SW480 (cell line): ENCODE measurements at regions not wholly inside any gene's neighbourhood (a gene's known extent, or its start where the extent isn't known, plus 50 kb on each side); places are given as distances from the start of the nearest gene placed in this dataset.

Experiments
- DNase-seq: peaks from one replicate; pipeline ENCODE4 v3.0.0-alpha.2; 2016; ENCODE audit warnings: low spot score

- peak; percentile 46 for DNase-seq
These were observed 61.5 kb downstream of the TBXT start for GRCh38 chr6:166106076-166106686.

GRCh38 chr6:166105341-166106075 is 62.1 kb downstream of the TBXT start:
- DNase-seq, result no peak

DNA sequence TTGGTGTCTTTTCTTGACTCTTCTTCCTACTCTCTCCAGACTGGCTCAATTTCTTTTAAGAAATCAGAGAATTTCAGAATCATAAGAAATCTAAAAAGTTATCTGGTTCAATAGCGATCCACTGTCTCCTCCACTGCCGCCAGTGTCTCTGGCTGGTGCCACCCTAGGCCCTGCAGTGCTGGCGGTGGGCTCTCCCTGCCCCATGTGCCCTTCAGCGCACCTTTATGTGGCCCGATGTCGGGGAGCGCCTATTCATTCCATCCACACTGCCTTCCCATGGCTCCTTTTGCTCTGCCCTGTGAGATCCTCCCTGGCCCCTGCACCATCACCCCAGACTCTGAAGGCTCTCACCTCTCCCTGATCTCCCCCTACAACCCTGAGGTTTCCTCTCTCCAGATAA is 62.8 kb downstream of the TBXT start:
- DNase-seq, result no peak

DNA sequence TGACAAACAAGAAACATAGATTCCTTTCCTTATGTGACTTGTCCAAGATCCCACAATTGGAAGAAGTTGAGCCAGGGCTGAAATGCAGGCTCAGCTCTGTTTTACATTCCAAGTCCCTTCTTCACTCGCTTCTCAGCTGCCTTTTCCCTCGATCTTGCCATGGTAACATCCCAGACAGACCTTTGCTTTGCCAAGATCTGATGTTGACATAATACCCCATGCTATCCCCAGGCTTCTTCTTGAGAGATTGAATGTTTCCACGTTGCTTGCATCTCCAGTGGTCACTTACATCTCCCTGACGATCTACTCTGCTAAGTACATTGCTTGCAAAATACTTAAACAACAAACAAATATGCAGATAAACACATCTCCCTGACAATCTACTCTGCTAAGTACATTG is 63.5 kb downstream of the TBXT start:
- DNase-seq, result no peak

DNA sequence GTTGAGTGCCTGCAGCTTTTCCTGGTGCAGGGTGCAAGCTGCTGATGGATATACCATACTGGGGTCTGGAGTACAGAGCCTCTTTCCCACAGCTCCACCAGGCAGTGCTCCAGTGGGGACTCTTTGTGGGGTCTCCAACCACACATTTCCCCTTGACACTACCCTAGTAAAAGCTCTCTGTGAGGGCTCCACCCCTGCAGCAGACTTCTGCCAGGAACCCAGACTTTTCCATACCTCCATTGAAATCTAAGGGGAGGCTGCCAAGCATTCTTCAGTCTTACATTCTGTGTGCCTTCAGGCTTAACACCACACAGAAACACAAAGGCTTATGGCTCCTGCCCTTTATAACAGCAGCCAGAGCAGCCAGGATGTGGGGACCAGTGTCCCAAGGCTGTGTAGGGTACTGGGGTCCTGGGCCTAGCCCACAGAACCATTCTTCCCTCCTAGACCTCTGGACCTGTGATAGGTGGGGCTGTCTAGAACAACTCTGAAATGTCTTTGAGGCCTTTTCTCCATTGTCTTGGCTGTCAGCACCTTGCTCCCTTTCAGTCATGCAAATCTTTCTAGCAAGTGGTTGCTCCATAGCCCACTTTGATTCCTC is 65.7 kb downstream of the TBXT start:
- no peak for DNase-seq

GRCh38 chr6:166097914-166098522 is 69.6 kb downstream of the TBXT start:
- DNase-seq, result peak; percentile 39

DNA sequence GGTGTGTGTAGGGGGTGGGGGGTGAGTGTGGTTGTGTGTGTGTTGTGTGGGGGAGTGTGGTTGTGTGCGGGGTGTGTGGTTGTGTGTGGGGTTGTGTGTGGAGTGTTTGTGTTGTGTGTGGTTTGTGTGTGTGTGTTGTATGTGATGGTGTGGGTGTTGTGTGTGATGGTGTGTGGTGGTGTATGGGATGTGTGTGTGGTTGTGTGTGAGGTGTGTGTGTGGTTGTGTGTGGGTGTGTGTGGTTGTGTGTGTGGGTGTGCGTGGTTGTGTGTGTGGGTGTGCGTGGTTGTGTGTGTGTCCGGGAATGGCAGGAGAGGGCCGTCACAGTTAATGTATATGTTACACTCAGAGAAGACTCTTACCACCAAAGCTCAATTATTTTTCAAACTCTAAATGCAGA is 79.8 kb downstream of the TBXT start:
- DNase-seq, result no peak

- DNase-seq, result no peak
These were observed 80.4 kb downstream of the TBXT start for GRCh38 chr6:166087246-166087645.

GRCh38 chr6:166085500-166085899 is 82.2 kb downstream of the TBXT start:
- DNase-seq, result no peak

- no peak for DNase-seq
These were observed 82.7 kb downstream of the TBXT start for GRCh38 chr6:166084951-166085350.

GRCh38 chr6:166079841-166080240 is 87.8 kb downstream of the TBXT start:
- no peak for DNase-seq

GRCh38 chr6:166078294-166078693 is 89.4 kb downstream of the TBXT start:
- DNase-seq, result no peak

DNA sequence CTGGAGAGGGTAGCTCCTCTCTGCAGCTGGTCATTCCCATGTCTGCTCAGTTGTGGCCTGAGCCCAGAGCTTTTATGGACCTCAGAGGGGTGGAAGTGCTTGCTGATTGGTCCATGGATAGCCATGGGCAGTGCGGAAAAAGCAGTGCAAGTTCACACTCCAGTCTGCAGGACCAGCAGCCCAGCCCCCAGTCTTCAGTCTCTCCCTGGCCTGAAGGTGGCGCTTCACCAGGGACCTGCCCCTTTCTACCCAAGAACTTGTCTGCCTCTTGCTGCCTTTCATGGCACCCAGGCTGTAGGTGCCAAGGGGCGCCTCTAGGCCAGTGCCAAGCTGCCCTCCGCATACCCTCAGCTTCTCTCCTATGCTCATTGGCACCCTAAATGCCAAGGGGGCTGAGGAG is 91.0 kb downstream of the TBXT start:
- no peak for DNase-seq

GRCh38 chr6:166075925-166076324 is 91.7 kb downstream of the TBXT start:
- no peak for DNase-seq

DNA sequence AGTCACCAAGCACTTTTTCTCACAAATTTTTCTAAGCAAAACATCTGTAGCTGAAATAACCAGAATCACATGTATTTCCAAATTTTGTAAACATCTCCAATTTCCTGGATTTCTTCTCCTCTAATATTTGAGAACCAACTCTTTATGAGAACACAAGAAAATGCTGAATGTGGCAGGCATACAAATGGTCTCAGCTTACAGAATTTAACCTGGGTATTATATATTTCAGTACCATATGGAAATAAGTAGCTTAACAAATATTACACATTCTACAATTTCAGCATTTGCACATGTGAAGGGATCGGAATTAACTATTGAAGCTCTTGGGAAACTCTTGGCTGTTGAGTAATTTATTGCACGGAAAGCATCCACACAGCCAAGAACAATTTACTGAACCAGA is 92.5 kb downstream of the TBXT start:
- DNase-seq, result no peak

DNA sequence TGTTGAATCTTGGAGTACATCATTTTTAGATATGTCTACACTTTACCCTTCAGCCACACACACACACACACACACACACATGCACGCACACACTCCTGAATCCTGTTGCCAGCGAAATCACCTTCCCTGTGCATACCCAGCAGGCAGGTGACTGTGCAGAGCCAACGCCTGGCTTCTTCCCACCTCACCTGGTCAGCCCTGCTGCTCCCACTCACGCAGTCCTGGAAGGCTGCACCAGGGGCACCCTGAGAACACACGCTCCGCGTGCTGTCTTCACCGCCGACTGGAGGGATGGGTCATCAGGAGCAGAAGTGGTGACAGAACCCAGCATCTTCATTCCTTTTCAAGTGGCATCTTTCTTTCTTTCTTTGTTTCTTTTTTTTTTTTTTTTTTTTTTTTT is 94.6 kb downstream of the TBXT start:
- DNase-seq, result no peak

- DNase-seq, result no peak
These were observed 98.9 kb downstream of the TBXT start for GRCh38 chr6:166068768-166069167.

- DNase-seq, result peak; percentile 9
These were observed 109.4 kb downstream of the TBXT start for GRCh38 chr6:166058064-166058739.

DNA sequence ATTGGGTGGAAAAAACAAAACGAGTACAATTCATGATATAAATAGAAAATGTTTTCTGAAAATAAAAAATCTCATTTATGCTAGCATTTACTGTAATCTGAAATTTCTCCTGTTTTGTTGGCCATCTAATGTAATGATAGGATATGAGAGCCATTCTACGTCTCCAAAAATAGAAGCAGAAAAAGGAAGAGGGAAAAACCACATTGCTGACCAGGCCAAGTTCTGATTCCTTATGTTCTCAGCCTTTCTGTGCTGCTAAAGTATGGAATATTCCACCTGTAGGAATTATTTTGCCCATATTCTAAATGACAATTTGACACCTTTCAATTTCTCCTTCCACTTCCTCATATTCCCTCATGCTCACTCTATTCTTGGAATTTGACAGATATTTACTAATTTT is 110.2 kb downstream of the TBXT start:
- DNase-seq, result no peak

- no peak for DNase-seq
These were observed 111.0 kb downstream of the TBXT start for GRCh38 chr6:166056637-166057036.

- no peak for DNase-seq
These were observed 111.8 kb downstream of the TBXT start for GRCh38 chr6:166055801-166056200.

DNA sequence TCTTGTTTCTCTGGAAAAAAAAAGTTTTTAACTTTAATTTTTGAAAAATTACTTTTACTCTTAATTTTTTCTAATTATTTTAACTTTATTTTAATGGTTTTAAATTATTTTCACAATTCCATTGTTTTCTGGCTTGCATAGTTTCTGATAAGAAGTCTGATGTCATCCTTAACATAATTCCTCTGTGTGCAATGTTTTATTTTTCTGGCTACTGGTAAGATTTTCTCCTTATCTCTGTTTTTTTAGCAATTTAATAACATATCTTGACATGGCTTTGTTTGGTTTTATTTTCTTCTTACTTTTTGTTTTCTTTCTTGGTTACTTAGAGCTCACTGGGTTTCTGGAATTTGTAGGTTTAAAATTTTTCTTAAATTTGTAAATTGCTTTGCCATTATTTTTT is 114.8 kb downstream of the TBXT start:
- no peak for DNase-seq

DNA sequence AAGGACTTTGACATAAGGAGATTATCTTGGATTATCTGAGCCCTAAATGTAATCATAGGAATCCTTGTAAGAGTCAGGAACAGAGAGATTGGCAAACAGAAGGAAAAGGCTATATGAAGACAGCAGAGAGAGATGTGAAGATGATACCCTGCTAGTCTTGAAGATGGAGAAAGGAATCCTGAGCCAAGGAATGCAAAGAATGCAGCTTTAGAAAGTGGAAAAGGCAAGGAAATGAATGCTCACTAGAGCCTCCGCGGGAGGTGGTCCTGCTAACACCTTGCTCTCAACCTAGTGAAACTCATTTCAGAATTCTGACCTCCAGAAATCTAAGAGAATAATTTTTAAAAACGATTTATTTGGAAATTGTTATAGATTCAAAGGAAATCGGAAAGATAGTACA is 117.1 kb downstream of the TBXT start:
- no peak for DNase-seq
